ENCODE measurements at regions not wholly inside any gene's neighbourhood (a gene's known extent, or its start where the extent isn't known, plus 50 kb on each side); places are given as distances from the start of the nearest gene placed in this dataset.
"Not testable (repeated sequence)": the region's sequence is repeated elsewhere in the genome, so short reads cannot be mapped to it uniquely, and the experiment has no call there.

DNA sequence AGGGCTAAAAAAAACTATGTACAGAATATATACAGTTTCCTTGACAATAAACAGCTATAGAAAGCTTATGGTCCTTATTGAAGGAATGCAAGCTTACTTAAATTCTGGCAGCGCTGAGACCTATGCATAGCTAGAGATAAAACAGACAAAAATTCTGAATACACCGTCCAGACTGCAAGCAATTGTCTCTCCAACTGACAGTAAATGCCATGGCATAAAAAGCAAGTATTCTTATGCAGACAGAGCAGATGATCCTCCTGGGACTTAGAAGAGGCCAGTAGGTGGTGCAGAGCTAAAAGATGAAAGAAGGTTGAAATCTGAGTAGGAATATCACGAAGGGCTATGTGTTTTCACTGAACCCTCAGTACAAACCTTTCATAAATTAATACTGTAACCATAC, 157.0 kb upstream of the CACNA2D1 start:
- Histone ChIP-seq H4K20me1 (ENCODE audit: insufficient read depth, low read length) (no peaks in the 10 kb centered on the region), H3K9ac (ENCODE audit: low read length) (no peak overlapping the region), H3K79me2 (ENCODE audit: insufficient read depth, low read length) (no peaks in the 10 kb centered on the region), H3K36me3 (ENCODE audit: insufficient read depth, low read length) (no peaks in the 10 kb centered on the region), H3K4me3 (ENCODE audit: insufficient read depth, low read depth, low read length) (no peak overlapping the region), H3K4me2 (ENCODE audit: low read length) (no peak overlapping the region), H2AFZ (ENCODE audit: low read depth, low read length) (no peak overlapping the region), H3K27ac (ENCODE audit: low read depth, low read length) (no peak overlapping the region), H3K9me3 (ENCODE audit: insufficient read depth, low read depth, low read length) (no peaks in the 10 kb centered on the region), H3K27me3 (ENCODE audit: insufficient read depth, low read length) (no peaks in the 10 kb centered on the region), H3K4me1 (ENCODE audit: insufficient read depth, low read length) (peaks cover 5% of the 10 kb centered on the region)
- DNase-seq (ENCODE audit: low read depth): no peak
- Mint-ChIP-seq H3K27ac (ENCODE audit: unreplicated experiment) (no peak overlapping the region), H3K9me3 (ENCODE audit: unreplicated experiment) (no peaks in the 10 kb centered on the region), H3K36me3 (ENCODE audit: low read depth, unreplicated experiment) (no peaks in the 10 kb centered on the region), H3K4me1 (ENCODE audit: low read depth, unreplicated experiment) (peaks cover 3% of the 10 kb centered on the region), H3K27me3 (ENCODE audit: low read depth, unreplicated experiment) (no peaks in the 10 kb centered on the region), H3K4me3 (ENCODE audit: unreplicated experiment) (no peak overlapping the region)
- FAIRE-seq: no peak
- no peak for TF ChIP-seq EZH2 (IDR thresholded peaks at IDR 0.05; ENCODE audit: insufficient read depth, low read length)
- TF ChIP-seq, protein P1, sequence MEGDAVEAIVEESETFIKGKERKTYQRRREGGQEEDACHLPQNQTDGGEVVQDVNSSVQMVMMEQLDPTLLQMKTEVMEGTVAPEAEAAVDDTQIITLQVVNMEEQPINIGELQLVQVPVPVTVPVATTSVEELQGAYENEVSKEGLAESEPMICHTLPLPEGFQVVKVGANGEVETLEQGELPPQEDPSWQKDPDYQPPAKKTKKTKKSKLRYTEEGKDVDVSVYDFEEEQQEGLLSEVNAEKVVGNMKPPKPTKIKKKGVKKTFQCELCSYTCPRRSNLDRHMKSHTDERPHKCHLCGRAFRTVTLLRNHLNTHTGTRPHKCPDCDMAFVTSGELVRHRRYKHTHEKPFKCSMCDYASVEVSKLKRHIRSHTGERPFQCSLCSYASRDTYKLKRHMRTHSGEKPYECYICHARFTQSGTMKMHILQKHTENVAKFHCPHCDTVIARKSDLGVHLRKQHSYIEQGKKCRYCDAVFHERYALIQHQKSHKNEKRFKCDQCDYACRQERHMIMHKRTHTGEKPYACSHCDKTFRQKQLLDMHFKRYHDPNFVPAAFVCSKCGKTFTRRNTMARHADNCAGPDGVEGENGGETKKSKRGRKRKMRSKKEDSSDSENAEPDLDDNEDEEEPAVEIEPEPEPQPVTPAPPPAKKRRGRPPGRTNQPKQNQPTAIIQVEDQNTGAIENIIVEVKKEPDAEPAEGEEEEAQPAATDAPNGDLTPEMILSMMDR (IDR thresholded peaks at IDR 0.05; ENCODE audit: insufficient read depth, low read depth, low read length): no peak

DNA sequence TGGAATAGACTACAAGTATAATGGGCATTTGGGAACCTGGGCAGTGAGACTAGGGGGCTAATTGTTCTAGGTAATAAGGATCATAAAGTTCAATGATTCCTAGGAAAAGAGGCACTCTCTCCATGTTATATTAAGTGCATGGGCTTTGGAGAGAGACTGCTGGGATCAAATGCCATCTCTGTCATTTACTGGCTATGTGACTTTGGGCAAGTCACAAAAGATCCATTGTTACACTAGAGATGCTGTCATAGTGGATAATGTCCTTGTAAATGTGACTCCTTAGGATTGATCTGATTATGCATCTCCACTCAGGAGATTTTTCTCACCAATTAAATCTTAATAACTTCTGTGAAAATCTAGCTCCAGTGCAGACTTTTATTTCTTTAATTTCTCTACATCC, 156.3 kb upstream of the CACNA2D1 start:
- Histone ChIP-seq H3K4me2 (ENCODE audit: low read length) (no peak overlapping the region), H3K9me3 (ENCODE audit: insufficient read depth, low read depth, low read length) (no peaks in the 10 kb centered on the region), H3K79me2 (ENCODE audit: insufficient read depth, low read length) (no peaks in the 10 kb centered on the region), H3K27ac (ENCODE audit: low read depth, low read length) (no peak overlapping the region), H4K20me1 (ENCODE audit: insufficient read depth, low read length) (no peaks in the 10 kb centered on the region), H2AFZ (ENCODE audit: low read depth, low read length) (no peak overlapping the region), H3K4me3 (ENCODE audit: insufficient read depth, low read depth, low read length) (no peak overlapping the region), H3K9ac (ENCODE audit: low read length) (no peak overlapping the region), H3K4me1 (ENCODE audit: insufficient read depth, low read length) (peaks cover 5% of the 10 kb centered on the region), H3K36me3 (ENCODE audit: insufficient read depth, low read length) (no peaks in the 10 kb centered on the region), H3K27me3 (ENCODE audit: insufficient read depth, low read length) (no peaks in the 10 kb centered on the region)
- Mint-ChIP-seq H3K4me1 (ENCODE audit: low read depth, unreplicated experiment) (peaks cover 3% of the 10 kb centered on the region), H3K36me3 (ENCODE audit: low read depth, unreplicated experiment) (no peaks in the 10 kb centered on the region), H3K27me3 (ENCODE audit: low read depth, unreplicated experiment) (no peaks in the 10 kb centered on the region), H3K4me3 (ENCODE audit: unreplicated experiment) (no peak overlapping the region), H3K9me3 (ENCODE audit: unreplicated experiment) (no peaks in the 10 kb centered on the region), H3K27ac (ENCODE audit: unreplicated experiment) (no peak overlapping the region)
- FAIRE-seq (no peak), DNase-seq (ENCODE audit: low read depth) (no peak)
- TF ChIP-seq, protein P1 (IDR thresholded peaks at IDR 0.05; ENCODE audit: insufficient read depth, low read depth, low read length): no peak
- TF ChIP-seq EZH2 (IDR thresholded peaks at IDR 0.05; ENCODE audit: insufficient read depth, low read length): no peak

DNA sequence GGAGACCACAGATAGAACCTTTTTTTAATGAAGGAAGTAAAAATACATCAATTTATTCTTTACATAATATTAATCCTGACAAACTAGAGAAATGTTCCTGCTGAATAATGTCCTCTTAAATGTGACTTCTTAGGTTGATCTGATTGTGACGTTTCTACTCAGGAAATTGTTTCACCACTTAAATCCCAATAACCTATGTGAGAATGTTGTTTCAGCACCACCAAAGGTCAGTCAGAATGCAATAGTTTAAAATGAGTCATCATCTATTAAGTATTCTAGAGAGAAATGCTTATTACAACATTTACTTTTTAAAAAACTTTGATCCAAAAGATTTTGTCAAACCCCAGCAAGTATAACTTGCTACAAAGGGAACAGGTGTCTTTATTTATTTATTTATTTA, 155.4 kb upstream of the CACNA2D1 start:
- no peak for FAIRE-seq
- Histone ChIP-seq H3K4me2 (ENCODE audit: low read length) (no peak overlapping the region), H3K27me3 (ENCODE audit: insufficient read depth, low read length) (no peaks in the 10 kb centered on the region), H2AFZ (ENCODE audit: low read depth, low read length) (no peak overlapping the region), H3K27ac (ENCODE audit: low read depth, low read length) (no peak overlapping the region), H3K36me3 (ENCODE audit: insufficient read depth, low read length) (no peaks in the 10 kb centered on the region), H3K4me1 (ENCODE audit: insufficient read depth, low read length) (peaks cover 14% of the 10 kb centered on the region), H3K4me3 (ENCODE audit: insufficient read depth, low read depth, low read length) (no peak overlapping the region), H3K9me3 (ENCODE audit: insufficient read depth, low read depth, low read length) (no peaks in the 10 kb centered on the region), H4K20me1 (ENCODE audit: insufficient read depth, low read length) (no peaks in the 10 kb centered on the region), H3K79me2 (ENCODE audit: insufficient read depth, low read length) (no peaks in the 10 kb centered on the region), H3K9ac (ENCODE audit: low read length) (no peak overlapping the region)
- TF ChIP-seq, protein P1 (IDR thresholded peaks at IDR 0.05; ENCODE audit: insufficient read depth, low read depth, low read length): no peak
- TF ChIP-seq EZH2 (IDR thresholded peaks at IDR 0.05; ENCODE audit: insufficient read depth, low read length): no peak
- no peaks in the 10 kb centered on the region for H3K27me3 Mint-ChIP-seq (ENCODE audit: low read depth, unreplicated experiment)
- DNase-seq (ENCODE audit: low read depth): peak; percentile 79
- H3K4me3 Mint-ChIP-seq (ENCODE audit: unreplicated experiment): no peak overlapping the region
- H3K36me3 Mint-ChIP-seq (ENCODE audit: low read depth, unreplicated experiment): no peaks in the 10 kb centered on the region
- no peak overlapping the region for H3K27ac Mint-ChIP-seq (ENCODE audit: unreplicated experiment)
- no peaks in the 10 kb centered on the region for H3K9me3 Mint-ChIP-seq (ENCODE audit: unreplicated experiment)
- peaks cover 6% of the 10 kb centered on the region for H3K4me1 Mint-ChIP-seq (ENCODE audit: low read depth, unreplicated experiment)

DNA sequence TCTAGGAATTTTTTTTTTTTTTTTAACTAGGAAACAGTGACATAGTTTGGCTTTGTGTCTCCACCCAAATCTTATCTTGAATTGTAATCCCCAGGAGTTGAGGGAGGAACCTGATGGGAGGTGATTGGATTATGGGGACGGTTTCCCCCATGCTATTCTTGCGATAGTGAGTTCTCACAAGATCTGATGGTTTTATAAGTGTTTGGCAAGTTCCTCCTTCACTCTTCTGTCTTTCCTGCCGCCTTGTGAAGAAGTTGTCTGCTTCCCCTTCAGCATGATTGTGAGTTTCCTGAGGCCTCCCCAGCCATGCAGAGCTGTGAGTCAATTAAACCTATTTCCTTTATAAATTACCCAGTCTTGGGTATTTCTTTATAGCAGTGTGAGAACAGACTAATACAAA, 152.2 kb upstream of the CACNA2D1 start:
- H3K4me1 Mint-ChIP-seq (ENCODE audit: low read depth, unreplicated experiment); H3K27me3 ChIP-seq (ENCODE audit: insufficient read depth, low read length); H3K9me3 ChIP-seq (ENCODE audit: insufficient read depth, low read depth, low read length); H3K36me3 ChIP-seq (ENCODE audit: insufficient read depth, low read length); H4K20me1 ChIP-seq (ENCODE audit: insufficient read depth, low read length); H3K4me3 ChIP-seq (ENCODE audit: insufficient read depth, low read depth, low read length); H3K4me3 Mint-ChIP-seq (ENCODE audit: unreplicated experiment); H2AFZ ChIP-seq (ENCODE audit: low read depth, low read length); H3K9me3 Mint-ChIP-seq (ENCODE audit: unreplicated experiment); DNase-seq (ENCODE audit: low read depth); H3K4me2 ChIP-seq (ENCODE audit: low read length); H3K36me3 Mint-ChIP-seq (ENCODE audit: low read depth, unreplicated experiment); H3K27me3 Mint-ChIP-seq (ENCODE audit: low read depth, unreplicated experiment); H3K79me2 ChIP-seq (ENCODE audit: insufficient read depth, low read length); FAIRE-seq; H3K27ac Mint-ChIP-seq (ENCODE audit: unreplicated experiment); H3K9ac ChIP-seq (ENCODE audit: low read length); H3K27ac ChIP-seq (ENCODE audit: low read depth, low read length): not testable (repeated sequence)
- H3K4me1 ChIP-seq (ENCODE audit: insufficient read depth, low read length): peaks cover 16% of the 10 kb centered on the region
